WI38 (cell line): ENCODE measurements at regions not wholly inside any gene's neighbourhood (a gene's known extent, or its start where the extent isn't known, plus 50 kb on each side); places are given as distances from the start of the nearest gene placed in this dataset.

Experiments used
- H3K4me3 ChIP-seq: 2 replicates; pipeline ENCODE4 v1.5.1; 2011; ENCODE audit warnings: low read depth, mild to moderate bottlenecking, control low read depth, low read length
- CTCF ChIP-seq: IDR thresholded peaks from 2 replicates; pipeline ENCODE4 v1.5.1; 2012; ENCODE audit warnings: low read depth, mild to moderate bottlenecking, control low read depth, low read length

- no peak for TF ChIP-seq CTCF
- H3K4me3 ChIP-seq = peak overlapping the region; percentile 48
Measured at GRCh38 chr20:17023806-17024205, 203.0 kb upstream of the PCSK2 start.

GRCh38 chr20:17024513-17025119, 202.2 kb upstream of the PCSK2 start:
- TF ChIP-seq CTCF = no peak
- H3K4me3 ChIP-seq = peak overlapping the region; percentile 48

DNA sequence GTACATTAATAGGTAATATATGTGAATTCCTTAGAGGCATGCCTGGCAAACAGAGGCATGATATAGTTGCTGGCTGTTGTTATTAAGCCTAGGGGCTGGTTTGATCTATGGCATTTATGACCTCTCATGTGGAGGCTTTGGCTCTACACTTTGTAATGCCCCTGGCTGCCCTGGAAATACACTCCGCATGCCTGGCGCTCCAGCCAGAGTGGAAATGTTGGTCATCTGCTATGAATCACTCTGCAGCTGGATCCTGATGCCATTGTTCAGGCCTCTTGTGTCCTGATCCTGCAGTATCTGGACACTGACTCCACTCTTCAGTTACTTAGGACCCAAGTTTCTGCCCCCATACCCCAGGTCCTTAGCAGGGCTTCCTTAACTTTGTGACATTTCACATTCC, 200.5 kb upstream of the PCSK2 start:
- no peak overlapping the region for H3K4me3 ChIP-seq
- TF ChIP-seq CTCF = no peak

DNA sequence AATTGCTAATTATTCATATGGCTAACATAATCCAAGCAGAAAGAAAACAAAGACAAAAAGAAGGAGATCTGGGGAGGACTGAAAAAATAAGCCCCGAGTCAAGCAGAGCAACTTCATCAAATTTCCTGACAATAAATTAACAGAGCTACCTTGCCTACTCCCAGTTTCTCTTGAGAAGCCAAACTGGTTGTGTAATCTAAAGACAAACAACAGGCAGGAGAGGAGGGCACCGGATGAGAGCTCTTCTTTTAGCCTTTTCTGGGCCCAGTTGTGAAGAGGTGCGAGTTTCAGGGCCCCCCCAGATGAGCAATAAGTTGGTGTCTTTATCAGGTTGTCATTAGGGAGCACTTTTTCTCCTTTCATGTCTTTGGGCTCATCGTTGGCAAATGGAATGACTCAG, 197.1 kb upstream of the PCSK2 start:
- TF ChIP-seq CTCF = no peak
- H3K4me3 ChIP-seq = no peak overlapping the region

GRCh38 chr20:17036541-17036940, 190.3 kb upstream of the PCSK2 start:
- no peak for TF ChIP-seq CTCF
- H3K4me3 ChIP-seq = no peak overlapping the region

DNA sequence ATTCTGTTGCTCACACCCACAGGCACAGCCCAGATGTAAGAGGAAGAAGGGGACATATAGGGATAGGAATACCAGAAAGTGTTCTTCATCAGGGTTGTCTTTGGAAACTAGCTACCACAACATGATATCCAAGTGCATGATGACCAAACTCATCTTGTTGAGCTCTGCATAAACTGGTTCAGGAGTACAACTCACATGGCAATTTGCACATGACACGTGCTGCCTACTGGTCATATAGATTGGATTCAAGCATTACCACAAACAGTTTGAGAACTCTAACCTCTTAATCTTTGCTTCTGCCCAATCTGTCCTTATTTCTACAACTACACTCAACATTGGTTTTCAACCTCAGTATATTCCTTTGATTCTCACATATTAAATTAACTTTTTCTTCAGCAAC, 184.7 kb upstream of the PCSK2 start:
- H3K4me3 ChIP-seq = no peak overlapping the region
- TF ChIP-seq CTCF = no peak

DNA sequence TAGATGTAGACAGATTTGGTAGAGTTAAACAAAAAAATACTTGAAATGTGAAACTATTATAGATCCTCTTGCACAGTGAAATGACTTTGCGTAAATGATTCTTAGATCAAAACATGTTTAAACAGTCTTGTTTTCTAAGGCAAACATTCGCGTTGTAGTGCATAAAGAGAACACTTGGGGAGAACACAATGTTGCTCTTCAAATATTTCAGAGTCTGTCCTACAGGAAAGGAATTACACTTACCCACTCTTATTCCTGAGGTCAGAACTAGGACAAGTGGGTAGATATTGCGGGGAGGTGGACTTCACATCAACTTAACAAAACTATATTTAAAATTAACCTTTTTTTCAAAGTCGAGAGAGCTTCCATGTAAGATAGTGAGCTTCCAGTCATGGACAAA, 183.5 kb upstream of the PCSK2 start:
- no peak for TF ChIP-seq CTCF
- H3K4me3 ChIP-seq = no peak overlapping the region
